ENCODE measurements at regions not wholly inside any gene's neighbourhood (a gene's known extent, or its start where the extent isn't known, plus 50 kb on each side); places are given as distances from the start of the nearest gene placed in this dataset.
"Not testable (repeated sequence)": the region's sequence is repeated elsewhere in the genome, so short reads cannot be mapped to it uniquely, and the experiment has no call there.

- no peaks in the 10 kb centered on the region for H3K36me3 Mint-ChIP-seq
- H3K9me3 Mint-ChIP-seq: peaks cover 10 to 13% of the 10 kb centered on the region in 2 donors
- DNase-seq (ENCODE audit: low spot score in 2 of 2) (no peak), ATAC-seq (no peak)
- no peak overlapping the region for H3K27ac Mint-ChIP-seq
Observed at GRCh38 chr6:71656121-71656520, 230.2 kb upstream of the RIMS1 start.

GRCh38 chr6:71665931-71666330 is 220.4 kb upstream of the RIMS1 start:
- peaks cover 11 to 15% of the 10 kb centered on the region in 2 donors for H3K9me3 Mint-ChIP-seq
- H3K36me3 Mint-ChIP-seq: no peaks in the 10 kb centered on the region
- H3K27ac Mint-ChIP-seq: no peak overlapping the region
- ATAC-seq: no peak
- DNase-seq (ENCODE audit: low spot score in 2 of 2): no peak

- Mint-ChIP-seq H3K36me3 (no peaks in the 10 kb centered on the region), H3K27ac (no peak overlapping the region), H3K9me3 (no peaks in the 10 kb centered on the region)
- DNase-seq (ENCODE audit: low spot score in 2 of 2) (no peak), ATAC-seq (no peak)
Observed at GRCh38 chr6:71672876-71673275, 213.5 kb upstream of the RIMS1 start.

- Mint-ChIP-seq H3K27ac (no peak overlapping the region), H3K9me3 (no peaks in the 10 kb centered on the region), H3K36me3 (no peaks in the 10 kb centered on the region)
- ATAC-seq (no peak), DNase-seq (ENCODE audit: low spot score in 2 of 2) (no peak)
Observed at GRCh38 chr6:71675386-71675785, 211.0 kb upstream of the RIMS1 start.

- no peaks in the 10 kb centered on the region for H3K9me3 Mint-ChIP-seq
Observed at GRCh38 chr6:71676298-71676697, 210.1 kb upstream of the RIMS1 start.

GRCh38 chr6:71678091-71678490 is 208.3 kb upstream of the RIMS1 start:
- no peak for ATAC-seq
- no peaks in the 10 kb centered on the region for H3K36me3 Mint-ChIP-seq

More at GRCh38 chr6:71676298-71676697, 210.1 kb upstream of the RIMS1 start:
- no peaks in the 10 kb centered on the region for H3K36me3 Mint-ChIP-seq
- DNase-seq (ENCODE audit: low spot score in 2 of 2) (no peak), ATAC-seq (no peak)
- no peak overlapping the region for H3K27ac Mint-ChIP-seq

GRCh38 chr6:71681234-71681867 is 205.0 kb upstream of the RIMS1 start:
- Mint-ChIP-seq H3K27ac (no peak overlapping the region), H3K9me3 (no peaks in the 10 kb centered on the region), H3K36me3 (no peaks in the 10 kb centered on the region)
- DNase-seq (ENCODE audit: low spot score in 2 of 2) (no peak), ATAC-seq (no peak)

More at GRCh38 chr6:71678091-71678490, 208.3 kb upstream of the RIMS1 start:
- Mint-ChIP-seq H3K9me3 (no peaks in the 10 kb centered on the region), H3K27ac (no peak overlapping the region)
- DNase-seq (ENCODE audit: low spot score in 2 of 2): no peak

- H3K9me3 Mint-ChIP-seq; ATAC-seq; DNase-seq (ENCODE audit: low spot score in 2 of 2); H3K36me3 Mint-ChIP-seq; H3K27ac Mint-ChIP-seq: not testable (repeated sequence)
Observed at GRCh38 chr6:71686021-71686677, 200.2 kb upstream of the RIMS1 start.

- ATAC-seq: no peak
- DNase-seq (ENCODE audit: low spot score in 2 of 2): no peak
- H3K27ac Mint-ChIP-seq: no peak overlapping the region
- no peaks in the 10 kb centered on the region for H3K36me3 Mint-ChIP-seq
- peaks cover 5 to 8% of the 10 kb centered on the region in 2 donors for H3K9me3 Mint-ChIP-seq
Observed at GRCh38 chr6:71698702-71699101, 187.6 kb upstream of the RIMS1 start.

GRCh38 chr6:71706523-71706922 is 179.8 kb upstream of the RIMS1 start:
- Mint-ChIP-seq H3K27ac (no peak overlapping the region), H3K9me3 (peaks cover 0 to 6% of the 10 kb centered on the region in 2 donors), H3K36me3 (no peaks in the 10 kb centered on the region)
- no peak for ATAC-seq
- no peak for DNase-seq (ENCODE audit: low spot score in 2 of 2)

- peaks cover 0 to 6% of the 10 kb centered on the region in 2 donors for H3K9me3 Mint-ChIP-seq
- no peaks in the 10 kb centered on the region for H3K36me3 Mint-ChIP-seq
- DNase-seq (ENCODE audit: low spot score in 2 of 2) (no peak), ATAC-seq (no peak)
- H3K27ac Mint-ChIP-seq: no peak overlapping the region
Observed at GRCh38 chr6:71707059-71707458, 179.3 kb upstream of the RIMS1 start.

GRCh38 chr6:71720705-71721104 is 165.6 kb upstream of the RIMS1 start:
- Mint-ChIP-seq H3K27ac (no peak overlapping the region), H3K9me3 (peaks cover 2 to 4% of the 10 kb centered on the region in 2 donors), H3K36me3 (no peaks in the 10 kb centered on the region)
- no peak for DNase-seq (ENCODE audit: low spot score in 2 of 2)
- no peak for ATAC-seq

GRCh38 chr6:71721642-71722041 is 164.7 kb upstream of the RIMS1 start:
- no peak overlapping the region for H3K27ac Mint-ChIP-seq
- no peak for ATAC-seq
- H3K36me3 Mint-ChIP-seq: no peaks in the 10 kb centered on the region
- DNase-seq (ENCODE audit: low spot score in 2 of 2): no peak
- peaks cover 6 to 8% of the 10 kb centered on the region in 2 donors for H3K9me3 Mint-ChIP-seq

GRCh38 chr6:71722736-71723135 is 163.6 kb upstream of the RIMS1 start:
- DNase-seq (ENCODE audit: low spot score in 2 of 2) (no peak), ATAC-seq (no peak)
- Mint-ChIP-seq H3K36me3 (no peaks in the 10 kb centered on the region), H3K27ac (no peak overlapping the region), H3K9me3 (peaks cover 6 to 8% of the 10 kb centered on the region in 2 donors)

GRCh38 chr6:71724456-71725125 is 161.8 kb upstream of the RIMS1 start:
- H3K36me3 Mint-ChIP-seq: no peaks in the 10 kb centered on the region
- ATAC-seq (no peak), DNase-seq (ENCODE audit: low spot score in 2 of 2) (no peak)
- no peak overlapping the region for H3K27ac Mint-ChIP-seq
- H3K9me3 Mint-ChIP-seq: peaks cover 6 to 8% of the 10 kb centered on the region in 2 donors

- Mint-ChIP-seq H3K27ac (no peak overlapping the region), H3K36me3 (no peaks in the 10 kb centered on the region), H3K9me3 (peaks cover 6 to 8% of the 10 kb centered on the region in 2 donors)
- ATAC-seq (no peak), DNase-seq (ENCODE audit: low spot score in 2 of 2) (no peak)
Observed at GRCh38 chr6:71725126-71725470, 161.3 kb upstream of the RIMS1 start.

- Mint-ChIP-seq H3K9me3 (peaks cover 6 to 8% of the 10 kb centered on the region in 2 donors), H3K27ac (no peak overlapping the region), H3K36me3 (no peaks in the 10 kb centered on the region)
- ATAC-seq: no peak
- no peak for DNase-seq (ENCODE audit: low spot score in 2 of 2)
Observed at GRCh38 chr6:71726121-71726520, 160.2 kb upstream of the RIMS1 start.

Measured in activated naive CD4-positive, alpha-beta T cell treated with anti-CD3 and anti-CD28 coated beads, Interleukin-2, amount 50 U/mL, for 72 hours (primary cell).